ENCODE measurements at regions not wholly inside any gene's neighbourhood (a gene's known extent, or its start where the extent isn't known, plus 50 kb on each side); places are given as distances from the start of the nearest gene placed in this dataset.
"Not testable (repeated sequence)": the region's sequence is repeated elsewhere in the genome, so short reads cannot be mapped to it uniquely, and the experiment has no call there.

DNA sequence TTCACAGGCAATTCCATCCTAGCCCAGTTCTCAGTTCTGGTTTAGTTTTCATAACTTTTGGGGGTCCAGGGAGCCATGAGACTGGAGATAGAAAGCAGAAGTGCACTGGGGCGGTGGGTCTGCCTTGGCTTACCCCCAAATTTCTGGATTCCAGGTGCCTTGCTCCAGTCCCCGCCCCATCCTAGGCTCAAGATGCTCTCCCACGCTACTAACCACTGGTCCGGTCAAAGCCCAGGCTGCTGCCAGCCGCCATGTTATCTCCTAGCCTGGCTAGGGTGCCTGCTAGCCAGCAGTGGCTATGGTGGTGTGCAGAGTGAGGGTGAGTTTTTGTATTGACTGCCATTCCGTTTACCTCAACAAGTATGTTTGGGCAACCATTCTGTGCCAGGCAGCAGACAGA lies 107.6 kb upstream of the FOXD4L5 start:
- TF ChIP-seq HCFC1 (IDR thresholded peaks at IDR 0.05; ENCODE audit: low read depth, low read length); TBL1XR1 (IDR thresholded peaks at IDR 0.05; ENCODE audit: borderline replicate concordance, low read length, partially characterized antibody); ZNF569 (CRISPR knock-in tag; IDR thresholded peaks at IDR 0.05; ENCODE audit: borderline replicate concordance); U2AF2 (IDR thresholded peaks at IDR 0.05; ENCODE audit: low read depth, low read length): not testable (repeated sequence)
- TF ChIP-seq, protein P1, sequence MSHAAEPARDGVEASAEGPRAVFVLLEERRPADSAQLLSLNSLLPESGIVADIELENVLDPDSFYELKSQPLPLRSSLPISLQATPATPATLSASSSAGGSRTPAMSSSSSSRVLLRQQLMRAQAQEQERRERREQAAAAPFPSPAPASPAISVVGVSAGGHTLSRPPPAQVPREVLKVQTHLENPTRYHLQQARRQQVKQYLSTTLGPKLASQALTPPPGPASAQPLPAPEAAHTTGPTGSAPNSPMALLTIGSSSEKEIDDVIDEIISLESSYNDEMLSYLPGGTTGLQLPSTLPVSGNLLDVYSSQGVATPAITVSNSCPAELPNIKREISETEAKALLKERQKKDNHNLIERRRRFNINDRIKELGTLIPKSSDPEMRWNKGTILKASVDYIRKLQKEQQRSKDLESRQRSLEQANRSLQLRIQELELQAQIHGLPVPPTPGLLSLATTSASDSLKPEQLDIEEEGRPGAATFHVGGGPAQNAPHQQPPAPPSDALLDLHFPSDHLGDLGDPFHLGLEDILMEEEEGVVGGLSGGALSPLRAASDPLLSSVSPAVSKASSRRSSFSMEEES (CRISPR knock-in tag; IDR thresholded peaks at IDR 0.05) = not testable (repeated sequence)

Data from HepG2 (cell line).